ENCODE measurements at regions not wholly inside any gene's neighbourhood (a gene's known extent, or its start where the extent isn't known, plus 50 kb on each side); places are given as distances from the start of the nearest gene placed in this dataset.

GRCh38 chr6:84910906-84911607 lies 146.7 kb upstream of the TBX18 start:
- TF ChIP-seq CTCF (conservative IDR thresholded peaks at IDR 0.05 in 1 of 2, IDR thresholded peaks at IDR 0.05 in 1 of 2; ENCODE audit: extremely low read depth in 1 of 2, insufficient read depth in 1 of 2, low read depth in 1 of 2, low read length in 2 of 2) = no peak
- TF ChIP-seq EZH2 (IDR thresholded peaks at IDR 0.05; ENCODE audit: borderline replicate concordance, low read length) = no peak
